ENCODE measurements at regions not wholly inside any gene's neighbourhood (a gene's known extent, or its start where the extent isn't known, plus 50 kb on each side); places are given as distances from the start of the nearest gene placed in this dataset.

- no peak for DNase-seq
Measured at GRCh38 chr6:210778-211374, 81.4 kb upstream of the DUSP22 start.

- no peak for DNase-seq
Measured at GRCh38 chr6:211871-212497, 80.3 kb upstream of the DUSP22 start.

DNA sequence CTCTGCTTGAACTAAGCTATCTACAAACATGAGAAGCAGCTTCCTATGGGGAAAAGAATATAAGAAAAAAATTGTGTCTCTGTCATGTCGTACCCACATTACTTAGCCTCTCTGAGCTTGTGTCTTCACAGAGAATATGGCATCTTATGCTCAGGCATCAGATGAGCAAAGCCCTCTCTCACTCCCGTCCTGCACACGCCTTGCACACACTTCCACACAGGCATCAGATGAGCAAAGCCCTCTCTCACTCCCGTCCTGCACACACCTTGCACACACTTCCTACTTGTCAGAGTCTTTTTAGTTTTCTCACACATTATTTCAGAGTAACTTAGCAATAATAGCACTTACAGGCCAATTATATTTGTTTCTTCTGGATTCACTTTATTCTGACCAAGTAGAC, 79.0 kb upstream of the DUSP22 start:
- no peak for DNase-seq

- no peak for DNase-seq
Measured at GRCh38 chr6:214428-214827, 77.9 kb upstream of the DUSP22 start.

DNA sequence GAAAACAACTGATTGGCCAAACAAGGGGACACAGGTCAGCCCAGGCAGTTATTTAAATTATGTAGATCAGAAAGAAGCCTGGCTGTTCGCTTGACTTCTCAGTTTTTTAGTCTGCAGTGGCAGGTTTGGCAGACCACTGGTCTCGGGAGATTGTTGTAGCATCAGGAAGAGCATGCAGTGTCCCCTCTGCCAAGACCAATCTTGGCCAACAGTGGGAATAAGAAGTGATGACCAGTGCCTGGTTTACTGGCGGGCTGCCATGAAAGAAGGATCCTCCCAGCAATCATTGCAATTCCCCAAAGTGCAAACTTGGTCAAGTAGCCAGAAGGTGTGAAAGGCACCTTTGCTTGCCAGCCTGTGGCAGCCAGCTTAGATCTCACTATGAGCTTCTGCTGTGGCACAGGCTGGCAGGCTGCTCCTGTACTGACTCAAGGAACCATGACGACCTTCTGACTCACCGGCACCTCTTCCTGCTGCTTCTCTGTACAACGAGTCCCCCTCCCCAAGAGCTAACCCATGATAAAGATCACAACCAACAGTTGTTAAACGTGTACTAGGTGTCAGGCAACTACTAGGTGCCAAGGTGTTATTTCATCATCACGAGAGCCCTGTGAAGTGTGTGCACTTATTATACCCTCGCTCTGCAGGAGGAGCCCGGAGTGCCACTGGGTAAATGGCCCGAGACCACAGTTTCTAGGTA, 76.8 kb upstream of the DUSP22 start:
- DNase-seq: peak; percentile 44

DNA sequence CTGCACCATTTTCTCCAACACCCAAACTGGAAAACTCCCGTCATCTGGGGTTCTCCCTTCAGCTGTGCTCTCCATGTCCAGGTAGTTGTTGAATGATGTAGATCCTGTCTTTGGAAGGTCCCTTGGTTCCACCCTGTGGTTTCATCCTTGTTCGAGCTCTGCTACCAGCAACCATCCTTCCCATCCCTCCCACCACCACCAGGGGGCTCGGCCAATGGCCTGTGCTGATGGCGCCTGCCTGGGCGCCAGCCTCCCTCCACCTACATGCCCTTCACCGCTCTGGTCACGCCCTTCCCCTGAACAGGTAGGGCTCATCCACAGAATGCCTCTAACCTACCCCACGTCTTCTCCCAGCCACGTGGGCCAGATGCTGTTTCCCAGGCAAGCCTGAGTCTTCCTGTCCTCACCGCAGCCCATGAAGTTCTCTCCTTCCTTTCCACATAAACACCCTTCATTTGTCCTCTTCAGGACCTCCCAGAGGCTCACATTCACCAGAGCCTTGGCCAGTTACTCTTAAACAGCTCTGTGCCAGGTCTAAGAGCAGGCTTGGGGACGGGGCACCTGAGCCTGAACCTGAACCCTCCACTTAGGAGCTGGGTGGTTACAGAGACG, 75.1 kb upstream of the DUSP22 start:
- peak; percentile 40 for DNase-seq

GRCh38 chr6:218153-219018, 73.9 kb upstream of the DUSP22 start:
- DNase-seq: no peak

DNA sequence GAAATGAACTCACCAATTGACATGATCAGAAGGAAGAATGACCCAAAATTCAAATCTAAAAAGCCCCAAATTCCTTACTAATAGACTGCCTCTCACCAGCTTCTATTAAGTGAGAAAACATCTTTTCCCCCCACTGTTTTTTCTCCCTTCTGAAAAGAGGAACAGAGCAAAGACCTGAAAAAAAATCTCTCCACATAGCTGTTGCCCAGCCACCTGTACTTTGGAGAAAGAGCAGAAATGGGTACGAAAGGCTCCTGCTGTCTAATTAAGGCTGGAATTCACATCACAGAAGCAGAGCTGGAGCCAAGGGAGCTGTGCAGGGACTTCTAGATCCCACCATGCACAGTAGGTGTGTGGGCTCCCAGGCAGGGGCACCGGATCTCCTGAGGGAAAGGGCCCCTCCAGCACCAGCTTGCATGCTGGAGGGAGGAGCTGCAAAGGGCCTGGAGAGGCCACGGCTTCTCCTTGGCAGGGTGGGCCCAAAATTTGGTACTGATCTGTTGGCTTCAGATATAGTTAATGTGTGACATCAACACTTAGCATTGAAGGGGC, 73.2 kb upstream of the DUSP22 start:
- no peak for DNase-seq

GRCh38 chr6:219641-220198, 72.6 kb upstream of the DUSP22 start:
- no peak for DNase-seq

DNA sequence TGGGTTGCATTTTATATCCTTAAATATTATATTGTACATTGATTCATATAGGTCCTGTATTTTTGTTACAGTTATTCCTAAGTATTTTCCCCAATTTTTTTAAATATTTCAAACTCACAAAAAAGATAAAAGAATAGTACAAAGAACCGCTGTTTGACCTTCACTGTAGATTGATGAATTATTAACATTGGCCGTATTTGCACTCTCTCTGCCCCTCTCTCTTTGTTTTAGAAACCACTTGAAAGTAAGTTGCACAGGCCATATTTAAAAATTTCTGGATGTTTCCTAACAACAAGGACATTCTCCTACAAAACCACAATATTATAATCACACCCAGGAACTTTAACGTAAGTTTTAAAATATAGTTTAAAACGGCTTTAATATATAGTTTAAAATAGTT, 72.0 kb upstream of the DUSP22 start:
- no peak for DNase-seq

- no peak for DNase-seq
Measured at GRCh38 chr6:220721-221475, 71.4 kb upstream of the DUSP22 start.

GRCh38 chr6:221531-222349, 70.5 kb upstream of the DUSP22 start:
- DNase-seq: no peak

GRCh38 chr6:222468-222867, 69.8 kb upstream of the DUSP22 start:
- DNase-seq: no peak

DNA sequence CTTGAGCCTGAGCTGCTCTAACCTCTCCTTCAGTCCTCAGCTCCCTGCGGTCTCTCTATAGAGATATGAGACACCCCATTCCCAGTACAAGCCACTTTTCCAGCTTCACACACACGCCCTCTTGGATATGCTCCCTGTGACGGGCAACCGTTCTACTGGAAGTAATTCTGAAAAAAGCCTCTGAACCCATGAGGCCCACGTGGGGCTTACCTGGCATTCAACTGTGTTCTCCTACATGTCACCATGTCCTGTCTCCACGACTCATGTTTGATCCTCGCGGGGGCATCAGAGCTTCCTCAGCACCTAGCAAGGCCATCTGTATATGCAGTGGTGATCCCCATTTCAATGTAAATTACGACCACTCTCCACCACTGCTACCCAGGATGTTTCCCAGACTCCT, 69.2 kb upstream of the DUSP22 start:
- no peak for DNase-seq

GRCh38 chr6:223763-224162, 68.5 kb upstream of the DUSP22 start:
- DNase-seq: no peak

DNA sequence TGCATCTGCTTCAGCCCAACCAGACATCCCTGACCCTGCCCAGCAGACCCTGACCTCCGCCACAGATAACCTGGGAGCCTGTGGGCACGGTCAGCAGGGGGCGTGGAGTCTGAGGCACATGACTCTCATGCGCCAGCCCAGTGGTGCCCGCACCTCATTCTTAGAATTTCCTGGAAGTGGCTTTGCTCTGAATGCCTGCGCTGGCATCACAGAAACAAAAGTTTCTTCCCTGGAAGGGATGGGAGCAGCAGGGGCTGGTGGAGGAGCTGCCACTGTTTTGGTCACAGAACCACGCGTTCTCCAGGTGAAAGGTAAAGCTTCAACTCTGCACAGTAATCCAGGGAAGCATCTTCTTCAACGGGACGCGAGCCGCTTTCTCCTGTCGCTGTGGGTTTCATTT, 67.9 kb upstream of the DUSP22 start:
- no peak for DNase-seq

GRCh38 chr6:225121-225721, 67.1 kb upstream of the DUSP22 start:
- DNase-seq: peak; percentile 35

DNA sequence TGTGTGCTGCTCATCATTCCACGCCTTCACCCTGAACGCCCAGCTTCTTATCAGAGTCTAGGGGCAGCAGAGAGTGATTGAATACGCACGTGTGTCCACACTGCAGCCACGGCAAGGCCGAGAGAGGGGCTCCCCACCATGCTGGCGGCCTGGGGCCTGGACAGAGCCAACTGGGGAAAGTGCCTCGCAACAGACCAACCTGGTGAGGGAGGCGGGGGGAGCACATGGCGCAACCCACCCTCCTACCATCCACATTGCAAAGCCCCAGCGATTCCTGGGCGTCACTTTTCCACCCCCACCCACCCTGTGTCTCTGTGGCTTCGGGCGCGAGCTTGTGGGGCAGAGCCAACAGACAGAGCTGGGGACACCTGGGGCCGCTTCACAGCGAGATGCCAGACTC, 66.4 kb upstream of the DUSP22 start:
- no peak for DNase-seq

DNA sequence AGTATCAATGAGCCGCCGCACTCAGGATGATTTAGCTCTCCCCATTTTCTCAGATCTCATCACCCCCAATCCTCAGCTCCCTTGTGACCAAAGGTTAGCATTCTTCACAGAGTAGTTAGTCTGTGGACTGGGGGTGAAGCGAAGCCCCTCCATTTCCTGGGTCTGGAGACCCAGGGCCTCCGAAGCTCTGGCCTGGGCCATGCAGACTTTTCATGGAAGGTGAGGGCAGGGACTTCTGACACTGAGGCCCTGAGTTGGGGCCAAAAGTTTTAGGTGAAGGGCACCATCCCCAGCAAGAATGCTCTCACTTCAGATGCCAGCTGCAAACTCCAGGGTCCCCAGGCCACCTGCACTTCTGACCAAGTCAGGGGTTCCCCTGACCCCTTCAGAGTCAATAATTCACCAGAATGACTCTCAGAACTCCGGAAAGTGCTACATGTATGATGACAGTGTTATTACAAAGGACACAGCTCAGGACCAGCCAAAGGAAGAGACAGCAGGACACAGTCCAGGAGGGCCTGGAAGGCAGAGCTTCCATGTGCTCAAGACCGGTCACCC, 65.7 kb upstream of the DUSP22 start:
- no peak for DNase-seq
